HG03108 (cell line): ENCODE measurements at regions not wholly inside any gene's neighbourhood (a gene's known extent, or its start where the extent isn't known, plus 50 kb on each side); places are given as distances from the start of the nearest gene placed in this dataset.
"Not testable (repeated sequence)": the region's sequence is repeated elsewhere in the genome, so short reads cannot be mapped to it uniquely, and the experiment has no call there.

Source experiments
- ATAC-seq: cut with Tn5 transposase; IDR thresholded peaks from one replicate; pipeline ENCODE4 v1.9.1; 2021; ENCODE audit warnings: moderate library complexity; ENCODE audit not compliant: unreplicated experiment

DNA sequence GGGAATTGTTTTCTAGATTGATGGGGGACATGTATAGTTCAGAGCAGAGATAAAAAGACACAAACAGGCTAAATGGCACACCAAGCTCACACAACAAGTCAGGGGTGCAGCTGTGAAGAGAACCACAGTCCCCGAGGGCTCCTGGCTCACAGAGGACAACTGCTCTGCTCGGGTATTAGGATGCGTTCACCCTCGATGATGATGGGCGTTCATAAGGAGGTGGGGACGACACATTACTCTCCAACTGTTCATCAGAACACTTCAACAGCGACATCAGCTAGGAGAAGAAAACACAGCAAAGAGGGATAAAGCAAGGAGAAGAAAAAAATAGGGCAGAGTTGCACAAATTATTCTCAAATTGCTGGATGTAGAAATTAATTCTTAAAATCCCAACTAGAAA, 174.8 kb upstream of the RREB1 start:
- ATAC-seq = no peak

DNA sequence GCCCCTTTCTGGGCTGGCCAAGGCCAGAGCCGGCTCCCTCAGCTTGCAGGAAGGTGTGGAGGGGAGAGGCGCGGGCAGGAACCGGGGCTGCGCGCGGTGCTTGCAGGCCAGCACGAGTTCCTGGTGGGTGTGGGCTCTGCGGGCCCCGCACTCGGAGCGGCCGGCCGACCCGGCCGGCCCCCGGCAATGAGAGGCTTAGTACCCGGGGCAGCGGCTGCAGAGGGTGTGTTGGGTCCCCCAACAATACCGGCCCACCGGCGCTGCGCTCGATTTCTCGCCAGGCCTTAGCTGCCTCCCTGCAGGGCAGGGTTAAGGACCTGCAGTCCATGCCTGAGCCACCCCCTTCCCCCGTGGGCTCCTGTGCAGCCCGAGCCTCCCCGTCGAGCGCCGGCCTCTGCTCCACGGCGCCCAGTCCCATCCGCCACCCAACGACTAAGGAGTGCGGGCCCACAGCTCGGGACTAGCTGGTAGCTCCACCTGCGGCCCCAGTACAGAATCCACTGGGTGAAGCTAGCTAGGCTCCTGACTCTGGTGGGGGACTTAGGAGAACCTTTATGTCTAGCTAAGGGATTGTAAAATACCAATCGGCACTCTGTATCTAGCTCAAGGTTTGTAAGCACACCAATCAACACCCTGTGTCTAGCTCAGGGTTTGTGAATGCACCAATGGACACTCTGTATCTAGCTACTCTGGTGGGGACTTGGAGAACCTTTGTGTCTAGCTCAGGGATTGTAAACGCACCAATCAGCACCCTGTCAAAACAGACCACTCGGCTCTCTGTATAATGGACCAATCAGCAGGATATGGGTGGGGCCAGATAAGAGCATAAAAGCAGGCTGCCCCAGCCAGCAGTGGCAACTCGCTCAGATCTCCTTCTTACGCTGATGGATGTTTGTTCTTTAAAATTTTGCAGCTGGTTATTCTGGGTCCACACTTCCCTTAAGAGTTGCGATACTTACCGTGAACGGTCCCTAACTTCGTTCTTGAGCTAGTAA, 167.4 kb upstream of the RREB1 start:
- no peak for ATAC-seq

DNA sequence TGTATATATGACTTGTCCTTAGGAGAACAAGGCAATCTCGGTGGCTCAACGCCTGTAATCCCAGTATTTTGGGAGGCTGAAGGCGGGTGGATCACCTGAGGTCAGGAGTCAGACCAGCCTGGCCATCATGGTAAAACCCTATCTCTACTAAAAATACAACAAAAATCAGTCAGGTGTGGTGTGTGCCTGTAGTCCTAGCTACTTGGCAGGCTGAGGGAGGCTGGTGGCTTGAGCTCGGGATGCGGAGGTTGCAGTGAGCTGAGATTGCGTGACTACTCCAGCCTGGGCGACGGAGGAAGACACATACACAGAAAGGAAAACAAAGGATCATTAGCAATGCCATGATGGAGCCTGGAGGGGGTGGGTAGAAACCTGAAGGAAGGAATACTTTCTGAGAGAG, 166.6 kb upstream of the RREB1 start:
- no peak for ATAC-seq

DNA sequence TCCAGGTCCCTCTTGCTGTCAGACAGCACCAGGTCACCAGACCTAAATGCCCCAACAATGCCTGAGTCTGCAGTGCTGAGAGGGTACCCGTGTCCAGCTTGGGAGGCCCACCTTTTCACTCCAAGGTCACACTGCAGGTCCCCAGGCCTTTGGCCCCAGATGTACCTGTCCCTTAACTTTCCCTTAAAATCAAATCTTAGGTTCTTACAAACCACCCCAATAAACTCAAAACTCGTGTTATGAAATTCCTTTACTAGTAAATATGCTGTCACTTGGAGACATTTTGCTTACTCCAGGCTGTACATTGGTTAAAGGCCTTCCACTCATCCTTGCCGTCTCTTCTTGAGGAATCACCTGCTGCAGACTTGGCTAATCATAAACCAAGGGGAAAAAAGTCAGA, 165.7 kb upstream of the RREB1 start:
- ATAC-seq = no peak

DNA sequence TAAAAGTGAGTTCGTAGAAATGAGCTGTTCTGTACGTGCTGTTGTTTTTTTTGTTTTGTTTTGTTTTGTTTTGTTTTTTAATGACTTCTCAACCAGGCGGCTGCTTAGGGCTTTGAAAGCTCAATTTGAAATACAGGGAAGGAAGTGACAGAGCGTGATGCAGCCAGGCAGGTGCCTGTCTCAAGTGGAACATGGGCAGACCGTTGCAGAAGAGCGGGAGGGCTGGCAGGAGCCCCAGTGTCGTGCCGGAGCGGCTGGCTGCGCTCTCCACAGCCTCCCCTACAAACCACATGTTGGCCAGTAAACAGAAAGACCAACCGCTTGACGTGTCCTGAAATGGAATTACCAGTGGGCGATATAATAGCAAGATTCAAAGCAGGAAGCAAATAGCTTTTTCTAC, 164.9 kb upstream of the RREB1 start:
- peak; percentile 84 for ATAC-seq

DNA sequence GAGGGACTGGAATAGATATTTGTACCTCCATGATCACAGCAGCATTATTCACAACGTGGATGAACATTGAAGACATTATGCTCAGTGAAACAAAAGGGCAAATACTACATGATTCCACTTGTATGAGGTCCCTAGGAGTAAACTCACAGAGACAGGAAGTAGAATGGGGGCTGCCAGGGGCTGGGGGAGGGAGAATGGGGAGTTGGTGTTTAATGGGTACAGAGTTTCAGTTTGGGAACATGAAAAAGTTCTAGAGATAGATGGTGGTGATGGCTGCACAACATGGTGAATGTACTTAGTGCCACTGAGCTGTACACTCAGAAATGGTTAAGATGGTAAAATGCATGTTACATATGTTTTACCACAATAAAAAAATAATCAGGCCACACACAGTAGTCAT, 164.3 kb upstream of the RREB1 start:
- ATAC-seq = no peak

DNA sequence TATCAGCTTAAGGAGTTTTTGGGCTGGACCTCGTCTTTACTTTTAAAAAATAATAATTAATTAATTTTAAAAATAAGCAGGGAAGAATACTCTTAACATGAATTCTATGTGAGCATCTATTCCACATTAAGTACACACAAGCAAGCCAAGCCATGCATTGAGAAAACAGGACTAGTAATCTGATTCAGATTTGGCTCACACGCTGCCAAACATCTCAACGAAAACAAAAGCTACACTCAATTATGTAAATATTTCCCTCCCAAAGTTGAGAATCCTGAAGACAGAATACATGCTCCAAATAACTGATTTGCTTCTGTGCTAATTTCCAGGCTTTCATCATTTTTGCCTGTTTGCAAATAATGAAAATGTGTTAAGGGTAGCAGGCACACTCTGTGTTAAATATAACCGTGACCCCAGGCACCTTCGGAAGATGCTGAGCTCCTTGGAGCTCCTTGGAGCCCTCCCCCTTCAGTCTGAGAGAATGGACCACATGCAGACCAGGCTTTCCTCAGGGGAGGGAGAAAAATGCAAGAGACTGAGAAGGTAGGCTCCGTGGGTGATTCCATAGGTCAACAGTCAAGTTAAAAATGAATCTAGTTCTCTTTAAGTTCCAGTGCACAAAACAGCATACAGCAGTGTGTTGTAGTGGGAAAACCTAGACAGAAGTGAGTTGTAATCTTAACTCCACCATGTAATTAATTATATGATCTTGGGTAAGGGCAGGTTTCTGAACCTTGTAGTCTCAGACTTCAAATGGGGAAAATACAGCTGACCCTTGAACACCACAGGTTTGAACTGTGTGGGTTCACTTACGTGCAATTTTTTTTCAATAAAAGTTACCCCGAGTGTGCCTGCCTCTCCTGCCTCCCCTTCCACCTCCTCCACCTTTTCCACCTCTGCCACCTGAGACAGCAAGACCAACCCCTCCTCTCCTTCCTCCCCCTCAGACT, 161.3 kb upstream of the RREB1 start:
- no peak for ATAC-seq

DNA sequence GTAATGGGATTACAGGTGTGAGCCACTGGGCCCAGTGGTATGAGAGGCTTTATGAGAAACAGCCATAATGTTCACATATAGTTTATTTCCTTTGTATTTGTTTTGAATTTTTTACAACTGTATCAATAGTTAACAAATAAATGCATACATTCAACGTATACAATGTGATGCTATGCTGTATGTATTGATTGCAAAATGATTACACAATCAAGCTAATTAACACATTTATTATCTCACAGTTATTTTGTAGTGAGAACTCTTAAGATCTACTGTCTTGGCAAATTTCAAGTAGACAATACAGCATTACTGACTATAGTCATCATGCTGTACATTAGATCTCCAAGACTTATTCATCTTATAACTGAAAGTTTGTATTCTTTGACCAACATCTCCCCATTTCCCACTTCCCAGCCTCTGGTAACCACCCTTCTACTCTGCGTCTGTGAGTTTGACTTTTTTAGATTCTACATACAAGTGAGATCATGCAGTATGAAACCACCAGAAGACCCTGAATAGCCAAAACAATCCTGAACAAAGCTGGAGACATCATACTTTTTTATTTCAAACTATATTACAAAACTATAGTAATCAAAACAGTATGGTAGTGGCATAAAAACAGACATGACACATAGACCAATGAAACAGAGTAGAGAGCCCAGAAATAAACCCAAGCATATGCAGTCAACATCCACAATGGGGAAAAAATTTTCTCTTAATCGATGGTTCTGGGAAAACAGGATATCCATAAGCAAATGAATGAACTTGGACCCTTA, 157.2 kb upstream of the RREB1 start:
- no peak for ATAC-seq

DNA sequence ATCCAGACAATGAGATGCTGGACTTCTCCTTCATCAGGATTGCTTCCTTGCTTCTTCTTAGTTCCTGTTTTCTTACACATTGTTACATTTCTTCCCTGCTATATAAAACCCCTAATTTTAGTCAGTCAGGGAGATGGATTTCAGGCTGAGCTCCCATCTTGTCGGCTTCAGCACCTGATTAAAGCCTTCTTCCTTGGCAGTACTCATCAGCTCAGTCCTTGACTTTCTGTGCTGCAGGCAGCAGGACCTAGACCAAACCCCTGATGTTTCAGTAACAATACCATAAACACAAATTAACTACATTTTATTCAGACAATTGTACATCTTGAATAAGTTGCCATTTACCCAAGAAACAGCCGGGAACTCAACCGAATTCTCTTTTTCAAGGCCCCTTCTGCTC, 156.4 kb upstream of the RREB1 start:
- ATAC-seq = no peak

DNA sequence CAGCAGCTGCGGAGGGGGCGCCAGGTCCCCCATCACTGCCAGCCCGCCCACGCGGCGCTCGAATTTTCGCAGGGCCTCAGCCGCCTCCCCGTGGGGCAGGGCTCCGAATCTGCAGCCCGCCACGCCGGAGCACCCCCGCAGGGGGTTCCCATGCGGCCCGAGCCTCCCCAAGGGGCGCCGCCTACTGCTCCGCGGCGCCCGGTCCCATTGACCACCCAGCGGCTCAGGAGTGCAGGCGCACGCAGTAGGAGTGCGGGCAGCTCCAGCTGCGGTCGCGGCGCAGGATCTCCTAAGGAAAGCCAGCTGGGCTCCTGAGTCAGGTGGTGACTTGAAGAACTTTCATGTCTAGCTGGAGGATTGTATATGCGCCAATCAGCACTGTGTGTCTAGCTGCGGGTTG, 155.3 kb upstream of the RREB1 start:
- ATAC-seq = no peak

DNA sequence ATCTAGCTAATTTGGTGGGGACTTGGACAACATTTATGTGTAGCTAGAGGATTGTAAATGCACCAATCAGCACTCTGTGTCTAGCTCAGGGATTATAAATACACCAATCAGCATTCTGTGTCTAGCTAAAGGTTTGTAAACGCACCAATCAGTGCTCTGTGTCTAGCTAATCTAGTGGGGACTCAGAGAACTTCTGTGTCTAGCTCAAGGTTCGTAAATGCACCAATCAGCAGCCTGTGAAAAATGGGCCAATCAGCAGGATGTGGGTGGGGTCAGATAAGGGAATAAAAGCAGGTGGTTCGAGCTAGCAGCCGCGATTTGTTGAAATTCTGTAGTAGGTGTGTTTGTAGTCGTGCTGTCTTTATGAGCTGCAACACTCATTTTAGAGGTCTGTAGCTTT, 154.8 kb upstream of the RREB1 start:
- ATAC-seq = not testable (repeated sequence)

DNA sequence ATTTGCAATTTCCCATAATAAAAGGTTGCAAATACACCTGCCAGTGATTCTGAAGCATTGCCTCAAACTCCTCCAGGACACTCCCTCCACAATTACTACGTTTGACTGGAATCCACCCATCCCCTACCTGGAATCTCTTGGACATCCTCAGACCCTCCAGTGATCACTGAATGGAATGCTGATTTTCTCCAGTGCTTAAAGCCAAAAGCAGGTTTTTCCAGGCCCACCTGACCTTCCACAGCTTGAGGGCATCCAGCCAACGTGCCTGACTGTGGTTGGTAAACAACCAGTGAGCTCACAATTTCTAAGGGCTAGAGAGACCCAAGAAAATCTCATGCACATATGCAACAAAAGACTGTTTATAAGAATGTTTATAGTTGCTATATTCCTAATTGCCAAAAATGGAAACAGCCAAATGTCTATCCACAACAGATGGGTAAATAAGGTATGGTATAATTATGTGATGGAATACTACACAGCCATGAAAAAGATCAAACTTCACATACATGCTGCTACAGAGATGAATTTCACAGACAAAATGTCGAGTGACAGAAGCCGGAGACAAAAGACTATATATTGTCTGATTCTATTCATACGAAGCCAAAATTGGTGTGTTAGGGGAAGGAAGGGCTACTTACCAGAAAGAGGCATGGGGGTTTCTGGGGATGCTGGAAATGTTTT, 147.1 kb upstream of the RREB1 start:
- no peak for ATAC-seq

DNA sequence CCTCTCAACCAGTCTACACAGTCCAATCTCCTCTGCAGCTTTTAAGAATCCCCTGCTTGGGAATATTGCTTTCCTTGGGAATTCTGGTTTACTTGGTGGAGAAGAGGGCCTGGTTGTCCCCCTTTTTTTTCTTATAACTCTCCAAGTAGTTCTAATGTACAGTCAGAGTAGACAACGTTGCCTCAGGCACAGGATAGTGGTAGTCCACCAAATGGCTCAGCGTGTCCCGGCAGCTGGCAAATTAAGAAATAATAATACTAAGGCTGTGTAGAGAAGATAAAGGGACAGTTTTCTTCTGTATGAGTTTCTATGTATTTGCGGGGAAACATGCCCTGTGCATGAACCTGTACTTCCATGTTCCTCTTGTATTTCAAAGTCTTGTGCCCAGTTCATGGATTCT, 145.7 kb upstream of the RREB1 start:
- ATAC-seq = no peak

DNA sequence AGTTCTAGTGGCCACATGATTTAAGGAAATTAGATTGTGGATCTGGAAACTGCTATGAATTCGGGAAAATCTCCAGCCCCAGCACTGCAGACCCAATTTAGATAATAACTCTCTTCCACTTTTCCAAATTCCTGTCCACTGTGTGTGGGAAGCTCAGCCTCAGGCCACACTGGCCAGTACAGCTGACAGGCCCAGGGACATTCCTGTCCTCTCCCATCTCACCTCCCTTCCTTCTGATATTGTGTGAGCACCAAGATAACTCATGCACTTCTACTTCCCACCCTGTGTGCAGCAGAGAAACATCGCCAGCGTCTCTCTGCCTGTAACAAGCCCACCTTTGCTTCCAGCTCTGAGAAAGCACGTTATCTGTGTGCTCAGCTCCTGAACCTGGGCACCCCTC, 145.1 kb upstream of the RREB1 start:
- no peak for ATAC-seq

DNA sequence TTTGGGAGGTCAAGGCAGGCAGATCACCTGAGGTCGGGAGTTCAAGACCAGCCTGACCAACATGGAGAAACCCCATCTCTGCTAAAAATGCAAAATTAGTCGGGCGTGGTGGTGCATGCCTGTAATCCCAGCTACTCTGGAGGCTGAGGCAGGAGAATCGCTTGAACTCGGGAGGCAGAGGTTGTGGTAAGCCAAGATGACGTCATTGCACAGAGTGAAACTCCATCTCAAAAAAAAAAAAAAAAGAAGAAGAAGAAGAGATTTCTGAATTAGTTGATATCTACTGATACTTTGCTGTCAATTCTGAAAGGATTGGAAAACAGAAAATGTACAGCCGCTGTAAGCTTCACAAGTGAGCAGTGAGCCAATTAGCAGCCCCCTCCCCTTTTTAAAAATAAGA, 144.4 kb upstream of the RREB1 start:
- not testable (repeated sequence) for ATAC-seq

DNA sequence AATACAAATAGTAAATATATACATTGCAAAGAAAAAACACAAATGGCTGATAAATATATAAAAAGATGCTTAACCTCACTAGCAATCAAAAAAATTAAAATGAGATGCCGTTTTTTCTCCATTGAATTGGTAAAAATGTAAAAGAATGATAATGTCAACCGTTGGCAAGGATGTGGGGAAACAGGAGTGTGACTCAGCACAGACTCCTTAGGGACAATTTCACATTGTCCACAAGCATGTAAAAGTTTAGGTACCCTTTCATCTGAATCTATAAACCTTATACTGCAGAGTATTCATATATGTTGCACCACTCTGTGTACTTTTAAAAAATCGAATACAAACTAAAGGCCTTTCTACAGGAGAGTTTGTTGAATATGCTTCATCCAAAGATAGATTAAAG, 143.1 kb upstream of the RREB1 start:
- no peak for ATAC-seq

DNA sequence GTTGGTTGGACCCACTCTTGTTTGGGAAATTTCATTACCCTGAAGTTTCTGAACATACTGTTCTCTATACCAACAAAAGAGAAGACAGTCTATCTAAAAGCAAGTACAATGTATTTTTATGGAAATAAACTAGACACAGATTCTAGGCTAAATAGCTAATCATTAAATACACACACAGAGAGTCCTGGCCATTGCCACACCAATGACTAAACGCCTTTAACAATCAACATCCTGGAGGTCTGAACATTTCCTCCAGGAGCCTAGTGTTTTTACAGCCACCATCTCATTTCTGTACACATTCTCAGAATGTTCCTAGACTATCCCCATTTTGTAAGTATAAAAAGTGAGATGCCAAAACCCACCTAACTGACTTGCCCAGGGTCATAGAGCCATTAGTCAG, 141.6 kb upstream of the RREB1 start:
- no peak for ATAC-seq

DNA sequence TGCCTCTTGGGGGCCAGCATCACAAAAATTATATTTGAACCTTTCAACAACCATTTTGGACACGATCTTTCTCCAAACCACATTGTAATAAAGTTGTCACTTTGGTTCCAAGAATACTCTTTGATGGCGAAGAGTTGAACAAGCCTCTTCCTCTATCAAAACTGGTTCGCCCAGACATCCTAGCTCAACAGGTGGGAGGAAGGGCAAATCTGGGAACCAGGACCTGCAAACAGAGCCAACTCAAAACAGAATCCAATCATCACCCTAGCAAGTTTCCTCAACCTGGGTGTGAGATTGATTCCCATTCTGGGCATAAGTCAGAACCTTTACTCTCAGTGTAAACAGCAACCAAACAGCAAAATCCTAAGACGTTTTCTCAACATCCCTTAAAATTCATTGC, 141.2 kb upstream of the RREB1 start:
- ATAC-seq = no peak

DNA sequence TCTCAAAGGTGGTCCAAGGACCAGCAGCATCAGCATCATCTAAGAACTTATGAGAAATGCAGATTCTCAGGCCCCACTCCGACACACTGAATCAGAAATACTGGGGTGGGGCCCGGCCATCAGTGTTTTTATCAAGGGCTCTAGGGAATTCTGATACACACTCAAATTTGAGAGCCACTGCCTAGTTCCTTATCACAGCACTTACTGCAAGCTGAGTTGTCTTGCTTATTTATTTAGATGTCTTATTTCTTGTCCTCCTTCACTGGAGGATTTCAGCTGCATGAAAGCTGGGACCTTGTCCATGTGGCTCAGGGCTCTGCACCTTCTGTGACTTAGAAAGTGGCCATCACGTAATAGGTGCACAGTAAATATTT, 139.4 kb upstream of the RREB1 start:
- ATAC-seq = no peak

DNA sequence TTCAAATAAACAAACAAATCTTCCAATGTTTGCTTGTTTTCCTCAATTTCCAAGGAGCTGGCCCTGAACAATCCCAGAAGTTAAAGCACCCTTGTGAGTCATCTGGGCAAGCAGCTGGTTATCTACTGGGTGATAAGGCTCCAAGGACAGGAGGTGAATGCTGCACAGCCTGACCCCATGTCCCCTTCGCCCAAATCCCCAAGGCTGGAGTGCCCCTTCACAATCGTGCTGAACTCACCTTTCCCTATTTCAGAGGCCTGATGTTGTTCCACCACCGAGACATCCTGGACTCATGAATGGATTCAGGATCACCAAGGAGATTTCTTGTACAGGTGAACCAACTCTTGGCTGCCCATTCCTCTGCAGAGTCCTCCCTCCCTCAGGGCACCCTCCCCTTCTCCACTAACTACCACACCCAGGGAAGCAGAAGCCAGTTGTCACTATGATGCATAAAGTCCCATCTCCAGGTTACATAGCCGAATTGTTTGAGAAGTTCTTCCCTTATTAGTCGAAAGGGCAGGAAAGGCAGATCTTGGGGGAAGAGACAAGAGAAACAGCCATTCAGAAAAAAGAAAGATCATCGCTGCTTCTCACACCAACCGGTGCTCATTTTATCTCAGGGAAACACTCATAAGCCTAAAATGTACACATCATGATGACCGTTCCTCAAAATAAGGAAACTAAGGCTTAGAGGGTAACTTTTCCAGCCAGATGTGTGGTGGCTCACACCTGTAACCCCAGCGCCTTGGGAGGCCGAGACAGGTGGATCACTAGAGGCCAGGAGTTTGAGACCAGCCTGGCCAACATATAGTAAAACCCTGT, 138.8 kb upstream of the RREB1 start:
- no peak for ATAC-seq
